GM10266 (cell line): ENCODE measurements at regions not wholly inside any gene's neighbourhood (a gene's known extent, or its start where the extent isn't known, plus 50 kb on each side); places are given as distances from the start of the nearest gene placed in this dataset.

Experiments
- DNase-seq: peaks from one replicate; pipeline ENCODE4 v3.0.0; 2012; ENCODE audit errors: extremely low spot score
- CTCF ChIP-seq: IDR thresholded peaks from 2 replicates; pipeline ENCODE4 v1.5.1; 2012; ENCODE audit warnings: mild to moderate bottlenecking, low read depth; ENCODE audit not compliant: control insufficient read depth, insufficient read depth; ENCODE audit errors: missing control alignments

- TF ChIP-seq CTCF: no peak
- DNase-seq: no peak
Measured at GRCh38 chr2:156704617-156705016, 268.4 kb downstream of the GPD2 start.

GRCh38 chr2:156706576-156706975, 270.4 kb downstream of the GPD2 start:
- no peak for DNase-seq
- no peak for TF ChIP-seq CTCF

- TF ChIP-seq CTCF: no peak
- no peak for DNase-seq
Measured at GRCh38 chr2:156708051-156708450, 271.9 kb downstream of the GPD2 start.

- no peak for TF ChIP-seq CTCF
- no peak for DNase-seq
Measured at GRCh38 chr2:156709091-156709490, 272.9 kb downstream of the GPD2 start.

GRCh38 chr2:156719036-156719435, 282.9 kb downstream of the GPD2 start:
- no peak for DNase-seq
- no peak for TF ChIP-seq CTCF

GRCh38 chr2:156727867-156728266, 291.7 kb downstream of the GPD2 start:
- TF ChIP-seq CTCF: no peak
- DNase-seq: no peak

GRCh38 chr2:156728328-156728727, 292.1 kb downstream of the GPD2 start:
- TF ChIP-seq CTCF: no peak
- DNase-seq: no peak
